ENCODE measurements at regions not wholly inside any gene's neighbourhood (a gene's known extent, or its start where the extent isn't known, plus 50 kb on each side); places are given as distances from the start of the nearest gene placed in this dataset.

DNA sequence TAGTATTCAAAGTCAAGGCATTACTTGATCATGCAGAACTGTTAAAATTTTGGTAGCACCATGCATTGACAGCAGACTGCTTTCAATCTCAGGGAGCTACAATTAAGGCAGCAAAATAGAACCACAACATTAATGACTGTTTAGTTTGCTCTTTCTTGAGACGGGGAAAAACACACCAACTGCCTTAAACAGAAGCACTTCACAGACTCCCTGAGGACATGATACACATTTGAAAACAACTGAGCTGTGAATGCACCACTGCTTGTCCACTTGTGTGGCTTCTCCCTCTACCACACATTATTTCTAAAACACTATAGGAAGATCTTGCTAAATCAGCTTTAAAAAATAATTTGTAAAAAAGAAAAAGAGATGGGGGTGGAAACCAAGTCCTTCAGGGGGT lies 79.6 kb upstream of the MAST4 start:
- H3K9me3 ChIP-seq (ENCODE audit: control insufficient read depth in 1 of 2, insufficient read depth in 1 of 2, low read depth in 1 of 2, low read length in 2 of 2) = peaks cover 0 to 7% of the 10 kb centered on the region in 2 experiments; a peak in 2 of 4 replicates
- no peak overlapping the region for H2AFZ ChIP-seq (ENCODE audit: low read depth, low read length, poor library complexity, severe bottlenecking)
- no peaks in the 10 kb centered on the region for H3K4me1 ChIP-seq (ENCODE audit: control insufficient read depth in 1 of 2, insufficient read depth in 2 of 2, low read length in 2 of 2)
- no peaks in the 10 kb centered on the region for H3K79me2 ChIP-seq (ENCODE audit: insufficient read depth, low read length)
- H3K27me3 ChIP-seq (ENCODE audit: insufficient read depth, low read length) = no peaks in the 10 kb centered on the region
- RAD21 ChIA-PET (ENCODE audit: low non-redundant PET in 1 of 2, low total read pairs in 2 of 2, uncharacterized antibody in 2 of 2, unreplicated experiment in 2 of 2) = no interaction called here
- H3K9ac ChIP-seq (ENCODE audit: low read length) = no peak overlapping the region
- DNase-seq (ENCODE audit: low read depth, low spot score) (no peak), ATAC-seq (no peak)
- no peak for TF ChIP-seq ZNF274 (IDR thresholded peaks at IDR 0.05; ENCODE audit: low read depth, low read length)
- TF ChIP-seq TCF7L2 (IDR thresholded peaks at IDR 0.05; ENCODE audit: borderline replicate concordance, extremely low read depth, insufficient read depth, insufficient read length) = no peak
- TF ChIP-seq, protein P1, sequence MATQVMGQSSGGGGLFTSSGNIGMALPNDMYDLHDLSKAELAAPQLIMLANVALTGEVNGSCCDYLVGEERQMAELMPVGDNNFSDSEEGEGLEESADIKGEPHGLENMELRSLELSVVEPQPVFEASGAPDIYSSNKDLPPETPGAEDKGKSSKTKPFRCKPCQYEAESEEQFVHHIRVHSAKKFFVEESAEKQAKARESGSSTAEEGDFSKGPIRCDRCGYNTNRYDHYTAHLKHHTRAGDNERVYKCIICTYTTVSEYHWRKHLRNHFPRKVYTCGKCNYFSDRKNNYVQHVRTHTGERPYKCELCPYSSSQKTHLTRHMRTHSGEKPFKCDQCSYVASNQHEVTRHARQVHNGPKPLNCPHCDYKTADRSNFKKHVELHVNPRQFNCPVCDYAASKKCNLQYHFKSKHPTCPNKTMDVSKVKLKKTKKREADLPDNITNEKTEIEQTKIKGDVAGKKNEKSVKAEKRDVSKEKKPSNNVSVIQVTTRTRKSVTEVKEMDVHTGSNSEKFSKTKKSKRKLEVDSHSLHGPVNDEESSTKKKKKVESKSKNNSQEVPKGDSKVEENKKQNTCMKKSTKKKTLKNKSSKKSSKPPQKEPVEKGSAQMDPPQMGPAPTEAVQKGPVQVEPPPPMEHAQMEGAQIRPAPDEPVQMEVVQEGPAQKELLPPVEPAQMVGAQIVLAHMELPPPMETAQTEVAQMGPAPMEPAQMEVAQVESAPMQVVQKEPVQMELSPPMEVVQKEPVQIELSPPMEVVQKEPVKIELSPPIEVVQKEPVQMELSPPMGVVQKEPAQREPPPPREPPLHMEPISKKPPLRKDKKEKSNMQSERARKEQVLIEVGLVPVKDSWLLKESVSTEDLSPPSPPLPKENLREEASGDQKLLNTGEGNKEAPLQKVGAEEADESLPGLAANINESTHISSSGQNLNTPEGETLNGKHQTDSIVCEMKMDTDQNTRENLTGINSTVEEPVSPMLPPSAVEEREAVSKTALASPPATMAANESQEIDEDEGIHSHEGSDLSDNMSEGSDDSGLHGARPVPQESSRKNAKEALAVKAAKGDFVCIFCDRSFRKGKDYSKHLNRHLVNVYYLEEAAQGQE (IDR thresholded peaks at IDR 0.05; ENCODE audit: low read depth) = no peak
- TF ChIP-seq, protein P2, sequence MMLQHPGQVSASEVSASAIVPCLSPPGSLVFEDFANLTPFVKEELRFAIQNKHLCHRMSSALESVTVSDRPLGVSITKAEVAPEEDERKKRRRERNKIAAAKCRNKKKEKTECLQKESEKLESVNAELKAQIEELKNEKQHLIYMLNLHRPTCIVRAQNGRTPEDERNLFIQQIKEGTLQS (IDR thresholded peaks at IDR 0.05) = no peak
- no peak for TF ChIP-seq EZH2 (IDR thresholded peaks at IDR 0.05)
- TF ChIP-seq FOSL1 (IDR thresholded peaks at IDR 0.05; ENCODE audit: low read depth) = no peak
- BruUV-seq (replicated peaks) = no TSS peak
- intact Hi-C loops (cut with micrococcal nuclease) = no loop called here
- CTCF ChIA-PET = no interaction called here
- H3K9me2 ChIP-seq (ENCODE audit: insufficient read depth) = no peaks in the 10 kb centered on the region
- H3K4me2 ChIP-seq (ENCODE audit: low read length) = no peak overlapping the region
- no peaks in the 10 kb centered on the region for H3K36me3 ChIP-seq (ENCODE audit: control insufficient read depth in 1 of 2, insufficient read depth in 2 of 2, low read length in 2 of 2)
- H3K4me3 ChIP-seq (replicated peaks in 1 of 2; ENCODE audit: low read depth in 1 of 2, low read length in 2 of 2) = no peak overlapping the region
- POLR2A ChIA-PET = no interaction called here
- no peak overlapping the region for H3K27ac ChIP-seq (ENCODE audit: low read depth, low read length)
- H4K20me1 ChIP-seq (ENCODE audit: insufficient read depth) = no peaks in the 10 kb centered on the region

DNA sequence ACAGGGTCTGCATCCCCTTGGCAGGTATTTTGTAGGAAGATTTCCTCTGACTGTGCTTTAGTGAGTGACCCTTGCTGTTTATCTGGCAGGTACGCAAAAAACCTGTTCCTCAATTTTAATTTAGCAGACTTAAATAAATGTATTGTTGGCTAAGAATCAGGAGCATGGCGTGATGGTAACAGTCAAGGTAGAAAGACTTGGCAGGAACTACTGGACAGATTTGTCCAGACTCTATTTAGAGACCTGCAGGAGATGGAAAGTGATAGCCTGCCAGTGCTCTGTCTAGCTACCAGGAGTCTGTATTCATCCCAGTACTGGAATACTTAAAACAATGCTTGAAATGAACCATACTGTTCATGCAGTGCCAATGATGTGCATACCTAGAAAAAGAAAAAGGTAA lies 78.8 kb upstream of the MAST4 start:
- DNase-seq (ENCODE audit: low read depth, low spot score) (no peak), ATAC-seq (no peak)
- no peak overlapping the region for H3K9ac ChIP-seq (ENCODE audit: low read length)
- no peak overlapping the region for H2AFZ ChIP-seq (ENCODE audit: low read depth, low read length, poor library complexity, severe bottlenecking)
- ChIA-PET RAD21 (ENCODE audit: low non-redundant PET in 1 of 2, low total read pairs in 2 of 2, uncharacterized antibody in 2 of 2, unreplicated experiment in 2 of 2) (no interaction called here), POLR2A (no interaction called here), CTCF (no interaction called here)
- H3K79me2 ChIP-seq (ENCODE audit: insufficient read depth, low read length) = no peaks in the 10 kb centered on the region
- BruUV-seq (replicated peaks) = no TSS peak
- intact Hi-C loops (cut with micrococcal nuclease) = no loop called here
- H3K9me2 ChIP-seq (ENCODE audit: insufficient read depth) = no peaks in the 10 kb centered on the region
- no peak overlapping the region for H3K4me3 ChIP-seq (replicated peaks in 1 of 2; ENCODE audit: low read depth in 1 of 2, low read length in 2 of 2)
- H3K27ac ChIP-seq (ENCODE audit: low read depth, low read length) = no peak overlapping the region
- no peak overlapping the region for H3K4me2 ChIP-seq (ENCODE audit: low read length)
- H4K20me1 ChIP-seq (ENCODE audit: insufficient read depth) = no peaks in the 10 kb centered on the region
- no peaks in the 10 kb centered on the region for H3K36me3 ChIP-seq (ENCODE audit: control insufficient read depth in 1 of 2, insufficient read depth in 2 of 2, low read length in 2 of 2)
- H3K9me3 ChIP-seq (ENCODE audit: control insufficient read depth in 1 of 2, insufficient read depth in 1 of 2, low read depth in 1 of 2, low read length in 2 of 2) = peaks cover 0 to 7% of the 10 kb centered on the region in 2 experiments; a peak in 2 of 4 replicates
- no peaks in the 10 kb centered on the region for H3K27me3 ChIP-seq (ENCODE audit: insufficient read depth, low read length)
- H3K4me1 ChIP-seq (ENCODE audit: control insufficient read depth in 1 of 2, insufficient read depth in 2 of 2, low read length in 2 of 2) = no peaks in the 10 kb centered on the region
- TF ChIP-seq ELF1 (IDR thresholded peaks at IDR 0.05; ENCODE audit: borderline replicate concordance, low read depth) = no peak
- TF ChIP-seq SIN3A (IDR thresholded peaks at IDR 0.05; ENCODE audit: low read depth) = no peak
- TF ChIP-seq RAD21 (IDR thresholded peaks at IDR 0.05; ENCODE audit: low read depth) = no peak
- TF ChIP-seq JUND (IDR thresholded peaks at IDR 0.05) = no peak
- TF ChIP-seq, protein P2 (IDR thresholded peaks at IDR 0.05) = no peak
- TF ChIP-seq EZH2phosphoT487 (IDR thresholded peaks at IDR 0.05; ENCODE audit: borderline replicate concordance) = no peak
- TF ChIP-seq POLR2A (IDR thresholded peaks at IDR 0.05; ENCODE audit: borderline replicate concordance, extremely low read depth, insufficient read depth, insufficient read length) = no peak
- TF ChIP-seq, protein P3, sequence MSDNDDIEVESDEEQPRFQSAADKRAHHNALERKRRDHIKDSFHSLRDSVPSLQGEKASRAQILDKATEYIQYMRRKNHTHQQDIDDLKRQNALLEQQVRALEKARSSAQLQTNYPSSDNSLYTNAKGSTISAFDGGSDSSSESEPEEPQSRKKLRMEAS (IDR thresholded peaks at IDR 0.05) = no peak
- TF ChIP-seq SP1 (IDR thresholded peaks at IDR 0.05; ENCODE audit: low read depth) = no peak
- TF ChIP-seq ZNF274 (IDR thresholded peaks at IDR 0.05; ENCODE audit: low read depth, low read length) = no peak
- no peak for TF ChIP-seq EZH2 (IDR thresholded peaks at IDR 0.05)
- TF ChIP-seq TCF7L2 (IDR thresholded peaks at IDR 0.05; ENCODE audit: borderline replicate concordance, extremely low read depth, insufficient read depth, insufficient read length) = no peak
- no peak for TF ChIP-seq CBX3 (IDR thresholded peaks at IDR 0.05; ENCODE audit: low read depth)
- no peak for TF ChIP-seq POLR2AphosphoS5 (IDR thresholded peaks at IDR 0.05; ENCODE audit: low read depth, low read length)
- no peak for TF ChIP-seq EGR1 (IDR thresholded peaks at IDR 0.05; ENCODE audit: low read depth)
